GM12865 (cell line): ENCODE measurements at regions not wholly inside any gene's neighbourhood (a gene's known extent, or its start where the extent isn't known, plus 50 kb on each side); places are given as distances from the start of the nearest gene placed in this dataset.

Experiments used
- DNase-seq: peaks from one replicate; pipeline ENCODE4 v3.0.0; 2010; ENCODE audit warnings: low read depth
- H3K4me3 ChIP-seq: 2 replicates; pipeline ENCODE4 v1.5.1; 2011; ENCODE audit warnings: mild to moderate bottlenecking, low read depth, low read length, control low read depth
- CTCF ChIP-seq: IDR thresholded peaks from 2 replicates; pipeline ENCODE4 v1.5.1; 2011; ENCODE audit warnings: low read length, control low read depth, low read depth, inconsistent platforms; ENCODE audit not compliant: insufficient read depth; ENCODE audit errors: missing control alignments

GRCh38 chr1:29599826-29600225 is 363.5 kb downstream of the PTPRU start:
- no peak overlapping the region for H3K4me3 ChIP-seq
- TF ChIP-seq CTCF, result no peak
- DNase-seq, result no peak

GRCh38 chr1:29599071-29599470 is 362.7 kb downstream of the PTPRU start:
- TF ChIP-seq CTCF, result no peak
- no peak overlapping the region for H3K4me3 ChIP-seq
- DNase-seq, result no peak

GRCh38 chr1:29597861-29598260 is 361.5 kb downstream of the PTPRU start:
- DNase-seq, result no peak
- no peak overlapping the region for H3K4me3 ChIP-seq
- TF ChIP-seq CTCF, result no peak

- no peak for TF ChIP-seq CTCF
- no peak for DNase-seq
- no peak overlapping the region for H3K4me3 ChIP-seq
Measured at GRCh38 chr1:29593601-29594382, 357.5 kb downstream of the PTPRU start.

- H3K4me3 ChIP-seq, result no peak overlapping the region
- no peak for DNase-seq
- TF ChIP-seq CTCF, result no peak
Measured at GRCh38 chr1:29592731-29593130, 356.4 kb downstream of the PTPRU start.

GRCh38 chr1:29592261-29592615 is 355.9 kb downstream of the PTPRU start:
- H3K4me3 ChIP-seq, result no peak overlapping the region
- TF ChIP-seq CTCF, result no peak
- DNase-seq, result no peak
